DMS53 treated with DMSO at 0.1 percent for 48 hours (cell line): ENCODE measurements at regions not wholly inside any gene's neighbourhood (a gene's known extent, or its start where the extent isn't known, plus 50 kb on each side); places are given as distances from the start of the nearest gene placed in this dataset.
A peak's percentile ranks its signal among the peaks of the same experiment; 100 is the strongest.

Source experiments
- DNase-seq: peaks from one replicate; lab custom pipeline; 2025; ENCODE audit not compliant: unreplicated experiment; lab: John Stamatoyannopoulos, UW

GRCh38 chr17:77001487-77001886 lies 133.3 kb downstream of the MGAT5B start:
- no peak for DNase-seq

DNA sequence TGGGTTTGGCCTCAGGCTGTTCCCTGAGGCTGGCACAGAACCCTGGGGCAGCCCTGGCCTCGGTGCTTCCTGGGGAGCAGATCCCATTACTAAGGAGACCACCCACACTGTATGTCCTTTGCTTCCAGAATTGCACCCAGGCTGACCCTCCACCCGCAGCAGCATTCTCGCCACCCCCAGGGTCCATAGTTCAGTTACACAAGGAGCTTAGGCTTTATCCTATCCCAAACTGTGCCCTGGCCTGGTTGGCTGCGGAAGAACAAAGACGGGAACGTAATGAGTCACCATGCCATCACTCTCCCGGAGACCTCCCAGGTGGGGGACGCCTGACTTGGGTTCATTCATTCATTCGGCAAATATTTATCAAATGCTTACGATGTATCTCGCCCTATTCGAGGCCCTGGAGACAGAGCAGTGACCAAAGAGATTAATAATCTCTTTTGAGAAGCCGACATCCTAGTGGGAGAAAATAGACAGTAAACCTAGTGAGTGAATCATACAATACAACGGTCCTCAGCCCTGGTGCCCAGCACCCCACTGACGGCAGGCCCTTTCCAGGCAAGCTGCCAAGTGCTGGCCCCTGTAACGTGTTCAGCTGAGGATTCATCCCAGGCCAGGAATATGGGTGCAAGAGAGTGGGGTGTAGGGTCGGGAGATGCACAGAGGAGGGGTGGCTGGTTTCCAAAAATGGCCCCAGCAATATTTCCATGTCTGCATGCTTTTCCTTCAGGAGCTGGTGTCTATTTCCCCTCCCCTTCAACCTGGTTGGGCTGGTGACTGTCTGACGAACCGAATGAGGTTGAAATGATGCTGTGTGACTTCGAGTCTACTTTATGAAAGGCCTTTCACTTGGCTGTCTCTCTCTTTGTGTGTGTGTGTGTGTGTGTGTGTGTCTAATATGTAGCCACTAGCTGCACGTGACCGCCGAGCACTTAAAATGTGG lies 134.2 kb downstream of the MGAT5B start:
- no peak for DNase-seq

DNA sequence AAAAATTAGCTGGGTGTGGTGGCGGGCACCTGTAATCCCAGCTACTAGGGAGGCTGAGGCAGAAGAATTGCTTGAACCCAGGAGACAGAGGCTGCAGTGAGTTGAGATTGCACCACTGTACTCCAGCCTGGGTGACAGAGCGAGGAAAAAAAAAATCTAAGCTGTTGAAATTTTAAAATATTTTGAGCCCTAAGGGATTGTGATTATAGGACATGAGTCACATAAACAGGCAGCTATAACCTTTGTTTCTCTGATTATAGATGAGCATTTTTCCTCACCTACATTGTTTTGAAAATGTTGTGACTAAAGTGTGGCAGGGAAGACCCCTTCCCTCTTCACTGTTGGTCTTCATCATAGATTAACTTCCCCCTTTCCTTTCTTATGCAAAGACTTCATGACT lies 135.5 kb downstream of the MGAT5B start:
- no peak for DNase-seq

- no peak for DNase-seq
Observed at GRCh38 chr17:77006971-77007649, 133.7 kb upstream of the SEC14L1 start.

GRCh38 chr17:77009877-77010276 lies 130.9 kb upstream of the SEC14L1 start:
- no peak for DNase-seq

GRCh38 chr17:77010667-77011066 lies 130.1 kb upstream of the SEC14L1 start:
- no peak for DNase-seq

DNA sequence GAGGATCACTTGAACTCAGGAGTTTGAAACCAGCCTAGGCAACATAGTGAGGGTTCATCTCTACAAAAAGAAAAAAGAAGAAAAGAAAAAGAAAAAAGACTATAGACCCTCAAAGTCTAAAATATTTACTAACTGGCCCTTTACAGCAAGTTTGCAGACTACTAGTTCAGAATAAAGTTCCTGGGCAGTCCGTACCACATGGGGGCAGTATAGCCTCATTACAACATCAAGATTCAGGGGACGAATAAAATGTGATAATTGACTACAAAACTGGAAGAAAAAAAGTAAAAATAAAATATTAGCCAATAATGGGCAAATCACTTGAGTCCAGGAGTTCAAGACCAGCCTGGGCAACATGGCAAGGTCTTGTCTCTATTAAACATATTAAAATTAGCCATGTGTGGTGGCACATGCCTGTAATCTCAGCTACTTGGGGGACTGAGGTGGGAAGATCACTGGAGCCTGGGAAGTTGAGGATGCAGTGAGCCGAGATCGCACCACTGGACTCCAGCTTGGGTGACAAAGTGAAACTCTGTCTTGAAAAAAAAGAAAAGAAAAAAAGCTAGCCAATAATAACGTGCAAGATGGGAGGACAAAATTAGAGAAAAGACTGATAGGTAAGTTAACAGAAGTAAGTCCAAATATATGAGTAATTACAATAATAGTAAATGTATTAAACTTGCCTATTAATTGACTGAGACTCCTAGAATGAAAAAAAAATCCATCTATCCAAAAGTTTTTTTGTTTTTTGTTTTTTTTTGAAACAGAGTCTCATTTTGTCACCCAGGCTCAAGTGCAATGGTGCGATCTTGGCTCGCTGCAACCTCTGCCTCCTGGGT lies 129.4 kb upstream of the SEC14L1 start:
- peak; percentile 6 for DNase-seq

DNA sequence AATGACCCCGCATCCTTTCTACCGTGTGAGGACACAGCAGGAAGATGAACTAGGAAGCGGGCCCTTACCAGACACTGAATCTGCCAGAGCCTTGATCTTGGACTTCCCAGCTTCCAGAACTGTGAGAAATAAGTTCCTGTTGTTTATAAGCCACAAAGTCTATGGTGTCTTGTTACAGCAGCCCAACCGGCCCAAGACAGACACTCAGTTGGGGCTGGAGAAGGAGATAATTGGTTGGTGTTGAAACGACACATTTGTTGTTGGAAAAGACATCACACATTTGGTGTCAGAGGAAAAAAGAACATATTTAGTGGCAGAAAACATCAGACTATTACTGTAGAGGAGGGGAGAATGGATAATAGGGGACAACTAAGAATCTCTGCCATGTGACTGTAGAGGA lies 122.3 kb upstream of the SEC14L1 start:
- DNase-seq = no peak

DNA sequence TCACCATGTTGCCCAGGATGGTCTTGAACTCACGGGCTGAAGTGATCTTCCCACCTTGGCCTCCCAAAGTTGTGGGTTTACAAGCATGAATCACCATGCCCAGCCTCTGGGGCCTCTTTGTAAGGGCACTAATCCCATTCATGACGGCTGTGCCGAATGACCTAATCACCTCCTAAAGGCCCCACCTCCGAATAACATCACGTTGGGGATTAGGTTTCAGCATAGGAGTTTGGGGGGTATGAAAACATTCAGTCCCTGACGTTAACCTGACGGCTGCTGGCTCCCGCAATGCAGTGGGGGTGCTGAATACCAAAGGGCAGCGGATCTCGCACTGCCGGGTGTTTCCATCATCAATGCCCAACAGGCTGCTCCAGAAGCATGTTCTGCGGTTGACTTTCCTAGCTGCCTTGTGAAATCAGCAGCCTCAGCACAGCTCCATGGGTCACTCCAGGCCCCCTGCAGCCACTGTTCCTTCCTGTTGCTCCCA lies 120.8 kb upstream of the SEC14L1 start:
- DNase-seq = no peak

DNA sequence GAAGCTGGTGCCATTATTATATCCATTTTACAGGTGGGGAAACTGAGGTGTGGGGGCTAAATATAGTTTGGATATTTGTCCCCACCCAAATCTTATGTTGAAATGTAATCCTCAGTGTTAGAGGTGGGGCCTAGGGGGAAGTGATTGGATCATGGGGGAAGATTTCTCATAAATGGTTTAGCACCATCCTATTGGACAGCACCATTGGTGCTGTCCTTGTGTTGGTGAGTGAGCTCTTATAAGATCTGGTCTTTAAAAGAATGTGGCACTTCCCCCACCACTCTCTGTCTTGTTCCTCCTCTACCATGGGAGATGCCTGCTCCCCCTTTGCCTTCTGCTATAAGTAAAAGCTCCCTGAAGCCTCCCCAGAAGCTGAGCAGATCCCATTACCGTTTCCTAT lies 119.8 kb upstream of the SEC14L1 start:
- DNase-seq = no peak

DNA sequence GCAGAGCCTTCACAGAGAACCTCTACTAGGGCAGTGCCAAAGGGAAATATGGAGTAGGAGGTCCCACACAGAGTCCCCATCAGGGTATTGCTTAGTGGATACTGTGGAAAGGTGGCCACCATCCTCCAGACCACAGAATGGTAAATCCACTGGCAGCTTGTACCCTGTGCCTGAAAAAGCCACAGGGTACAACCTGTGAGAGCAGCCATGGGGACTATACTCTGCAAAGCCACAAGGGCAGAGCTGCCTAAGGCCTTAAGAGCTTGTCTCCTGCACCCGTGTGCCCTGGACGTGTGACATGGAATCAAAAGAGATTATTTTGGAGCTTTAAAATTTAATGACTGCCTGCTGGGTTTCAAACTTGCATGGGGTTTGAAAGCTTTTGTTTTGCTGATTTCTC lies 118.0 kb upstream of the SEC14L1 start:
- DNase-seq = no peak

- DNase-seq = no peak
Observed at GRCh38 chr17:77025781-77026180, 115.0 kb upstream of the SEC14L1 start.

GRCh38 chr17:77027271-77027889 lies 113.4 kb upstream of the SEC14L1 start:
- DNase-seq = no peak

DNA sequence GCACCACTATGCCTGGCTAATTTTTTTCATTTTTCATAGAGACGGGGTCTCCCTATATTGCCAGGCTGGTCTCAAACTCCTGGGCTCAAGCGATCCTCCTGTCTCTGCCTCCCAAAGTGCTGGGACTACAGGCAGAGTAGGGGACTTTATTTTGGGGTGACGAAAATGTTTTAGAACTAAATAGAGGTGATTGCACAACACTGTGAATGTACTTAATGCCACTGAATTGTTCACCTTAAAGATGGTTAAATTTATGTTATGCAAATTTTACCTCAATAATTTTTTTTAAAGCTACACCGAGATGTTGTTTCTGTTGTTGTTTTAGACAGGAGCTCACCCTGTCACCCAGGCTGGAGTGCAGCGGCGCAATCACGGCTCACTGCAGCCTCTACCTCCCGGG lies 111.9 kb upstream of the SEC14L1 start:
- DNase-seq = no peak

GRCh38 chr17:77032929-77033328 lies 107.8 kb upstream of the SEC14L1 start:
- no peak for DNase-seq

DNA sequence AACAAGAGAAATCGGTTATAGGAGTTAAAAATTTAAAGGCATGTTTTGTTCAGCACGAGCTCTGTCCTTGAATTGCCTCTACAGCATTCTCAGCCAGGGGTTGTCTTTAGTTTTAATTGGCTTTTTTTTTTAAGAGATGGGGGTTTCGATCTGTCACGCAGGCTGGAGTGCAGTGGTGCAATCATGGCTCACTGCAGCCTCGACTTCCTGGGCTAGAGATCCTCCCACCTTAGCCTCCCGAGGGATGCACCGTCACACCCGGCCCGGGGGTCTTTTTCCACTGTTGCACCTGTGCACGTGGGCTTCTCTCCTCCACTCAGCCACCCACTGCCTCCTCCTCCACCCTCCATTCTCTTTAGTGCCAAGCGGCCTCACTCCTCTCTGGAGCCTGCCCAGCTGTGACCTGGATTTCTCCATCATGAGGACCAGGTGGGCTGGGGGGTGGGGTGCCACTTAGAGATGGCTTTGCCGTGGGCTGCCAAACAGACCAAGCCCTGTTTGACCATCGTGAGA lies 106.8 kb upstream of the SEC14L1 start:
- no peak for DNase-seq

DNA sequence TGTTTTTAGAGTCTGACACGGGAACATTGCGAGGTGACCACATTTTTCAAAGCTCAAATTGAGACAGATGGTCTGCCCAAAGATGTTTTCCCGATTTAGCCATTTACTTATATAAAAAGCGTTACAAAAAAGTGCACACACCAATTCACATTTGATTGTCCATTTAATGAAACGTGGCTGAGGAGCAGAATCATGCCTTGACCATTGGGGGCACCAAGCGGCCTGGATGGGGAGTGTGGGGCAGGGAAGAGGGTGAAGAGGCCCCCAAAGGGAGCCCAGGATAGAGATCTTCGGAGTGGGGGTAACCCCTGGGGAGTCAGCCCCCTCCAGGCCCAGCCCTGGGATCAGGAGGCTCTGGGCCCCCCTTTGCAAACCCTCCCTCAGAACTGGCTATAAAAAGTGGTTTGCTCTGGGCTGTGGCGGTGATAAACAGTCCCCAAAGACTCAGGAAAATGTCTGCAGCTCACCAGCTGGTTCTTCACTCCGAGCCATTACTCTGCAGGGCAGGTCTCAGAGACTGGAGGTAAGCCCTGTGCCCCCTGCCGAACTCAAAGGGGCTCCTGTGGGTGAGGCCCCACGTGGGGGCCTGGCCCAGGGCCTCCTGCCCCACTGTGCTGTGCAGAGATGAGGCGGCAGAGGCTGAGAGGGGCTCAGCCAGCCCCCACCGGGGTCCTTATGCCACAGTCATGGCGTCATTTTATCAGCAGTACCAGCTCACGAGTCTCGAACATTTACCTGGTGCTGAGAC lies 105.9 kb upstream of the SEC14L1 start:
- no peak for DNase-seq

GRCh38 chr17:77035526-77035925 lies 105.2 kb upstream of the SEC14L1 start:
- DNase-seq = no peak

DNA sequence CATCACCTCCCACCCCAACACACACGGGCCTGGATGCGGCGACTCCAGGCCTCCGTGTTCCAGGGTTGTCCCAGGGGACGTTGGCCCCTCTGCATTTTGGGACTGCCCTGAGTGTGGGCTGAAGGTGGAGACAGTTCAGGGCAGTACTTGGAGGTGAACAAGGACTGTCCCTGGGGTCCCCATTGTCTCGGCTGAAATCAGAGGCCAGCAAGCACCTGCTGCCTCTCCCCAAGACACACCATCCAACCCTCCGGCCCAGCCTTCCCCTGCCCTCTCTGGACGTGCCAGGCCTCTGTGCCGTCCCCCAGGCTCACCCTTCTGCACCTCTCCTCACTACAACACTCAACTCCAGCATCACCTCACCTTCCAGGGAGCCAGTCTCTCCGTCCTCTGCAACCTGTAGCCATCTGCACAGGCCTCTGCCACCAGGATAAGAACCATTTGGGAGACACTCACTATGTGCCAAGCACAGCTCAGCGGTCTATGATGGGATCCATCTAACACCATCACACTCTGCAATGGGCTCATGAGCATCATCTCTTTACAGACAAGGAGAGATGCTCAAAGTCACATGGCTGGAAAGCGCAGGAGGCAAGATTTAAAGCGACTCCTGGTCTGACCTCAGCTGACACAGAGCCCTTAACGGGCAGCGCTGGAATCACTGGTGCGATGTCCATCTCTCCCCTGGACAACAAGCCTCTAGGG lies 104.5 kb upstream of the SEC14L1 start:
- no peak for DNase-seq
